Lower leg skin (tissue), 3 donors: ENCODE measurements at regions not wholly inside any gene's neighbourhood (a gene's known extent, or its start where the extent isn't known, plus 50 kb on each side); places are given as distances from the start of the nearest gene placed in this dataset.

Source experiments
- POLR2A ChIP-seq, 2 donors: fragments of 450-650 bp; IDR thresholded peaks; one replicate each; pipeline ENCODE4 v1.6.1; 2016 to 2017; ENCODE audit warnings: antibody characterized with exemption in 2 of 2, mild to moderate bottlenecking in 1 of 2, moderate library complexity in 1 of 2
- TF ChIP-seq, protein P1 (sequence below), 3 donors: fragments of 450-650 bp; IDR thresholded peaks; one replicate each; pipeline ENCODE4 v1.5.1; 2016; ENCODE audit warnings: antibody characterized with exemption in 3 of 3, mild to moderate bottlenecking in 3 of 3, moderate library complexity in 2 of 3

GRCh38 chr14:53758141-53758540 lies 198.5 kb downstream of the BMP4 start:
- TF ChIP-seq, protein P1, sequence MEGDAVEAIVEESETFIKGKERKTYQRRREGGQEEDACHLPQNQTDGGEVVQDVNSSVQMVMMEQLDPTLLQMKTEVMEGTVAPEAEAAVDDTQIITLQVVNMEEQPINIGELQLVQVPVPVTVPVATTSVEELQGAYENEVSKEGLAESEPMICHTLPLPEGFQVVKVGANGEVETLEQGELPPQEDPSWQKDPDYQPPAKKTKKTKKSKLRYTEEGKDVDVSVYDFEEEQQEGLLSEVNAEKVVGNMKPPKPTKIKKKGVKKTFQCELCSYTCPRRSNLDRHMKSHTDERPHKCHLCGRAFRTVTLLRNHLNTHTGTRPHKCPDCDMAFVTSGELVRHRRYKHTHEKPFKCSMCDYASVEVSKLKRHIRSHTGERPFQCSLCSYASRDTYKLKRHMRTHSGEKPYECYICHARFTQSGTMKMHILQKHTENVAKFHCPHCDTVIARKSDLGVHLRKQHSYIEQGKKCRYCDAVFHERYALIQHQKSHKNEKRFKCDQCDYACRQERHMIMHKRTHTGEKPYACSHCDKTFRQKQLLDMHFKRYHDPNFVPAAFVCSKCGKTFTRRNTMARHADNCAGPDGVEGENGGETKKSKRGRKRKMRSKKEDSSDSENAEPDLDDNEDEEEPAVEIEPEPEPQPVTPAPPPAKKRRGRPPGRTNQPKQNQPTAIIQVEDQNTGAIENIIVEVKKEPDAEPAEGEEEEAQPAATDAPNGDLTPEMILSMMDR (IDR thresholded peaks at IDR 0.05) = no peak
- no peak for TF ChIP-seq POLR2A (IDR thresholded peaks at IDR 0.05)
